HEK293 (cell line): ENCODE measurements at regions not wholly inside any gene's neighbourhood (a gene's known extent, or its start where the extent isn't known, plus 50 kb on each side); places are given as distances from the start of the nearest gene placed in this dataset.

Experiments
- CTCF ChIA-PET: fragments of 350-600 bp; formaldehyde crosslinking; extraction: SDS; loops from one replicate; lab custom pipeline; 2021; ENCODE audit warnings: antibody characterized with exemption; lab: Yijun Ruan, JAX
- POLR2A ChIA-PET: fragments of 300-600 bp; formaldehyde crosslinking; extraction: SDS; loops from one replicate; lab custom pipeline; 2020; ENCODE audit warnings: antibody characterized with exemption, inconsistent platforms; lab: Yijun Ruan, JAX
- H3K27ac ChIP-seq: fragments of 200-500 bp; sonication (Bioruptor generic); 2 replicates; pipeline ENCODE4 v1.5.1; 2014; ENCODE audit warnings: low read depth, low read length, control low read depth, inconsistent platforms; ENCODE audit errors: extremely low read depth
- H3K36me3 ChIP-seq, 2 experiments: fragments of 200-500 bp in 1 of 2; sonication (Bioruptor generic) in 1 of 2; 1 replicate in 1 of 2; 2 replicates in 1 of 2; pipeline ENCODE4 v1.5.1; 2014 to 2017; ENCODE audit warnings: inconsistent platforms in 2 of 2, low read length in 2 of 2; ENCODE audit not compliant: control insufficient read depth in 2 of 2, insufficient read depth in 1 of 2
- H3K4me1 ChIP-seq: fragments of 200-500 bp; sonication (Bioruptor generic); 2 replicates; pipeline ENCODE4 v1.5.1; 2014; ENCODE audit warnings: mild to moderate bottlenecking, low read length, inconsistent platforms; ENCODE audit not compliant: control insufficient read depth, insufficient read depth
- H3K4me3 ChIP-seq: 2 replicates; pipeline ENCODE4 v1.5.1; 2011; ENCODE audit warnings: low read depth, mild to moderate bottlenecking, control low read depth, low read length, moderate library complexity
- H3K9me3 ChIP-seq: fragments of 200-500 bp; sonication (Bioruptor generic); 2 replicates; pipeline ENCODE4 v1.5.1; 2014; ENCODE audit warnings: low read depth, low read length, inconsistent platforms; ENCODE audit not compliant: control insufficient read depth, insufficient read depth
- FEZF1 ChIP-seq: fragments of 450-650 bp; formaldehyde crosslinking; IDR thresholded peaks from 2 replicates; pipeline ENCODE4 v1.5.1; 2016; ENCODE audit warnings: missing biosample characterization, missing genetic modification characterization
- GLIS1 ChIP-seq: fragments of 450-650 bp; formaldehyde crosslinking; IDR thresholded peaks from 2 replicates; pipeline ENCODE4 v1.5.1; 2016; ENCODE audit warnings: missing biosample characterization, missing genetic modification characterization
- KLF10 ChIP-seq: fragments of 450-650 bp; IDR thresholded peaks from 2 replicates; pipeline ENCODE4 v1.5.1; 2018; ENCODE audit warnings: missing biosample characterization, mild to moderate bottlenecking, missing genetic modification characterization
- MZF1 ChIP-seq: fragments of 450-650 bp; formaldehyde crosslinking; IDR thresholded peaks from 2 replicates; pipeline ENCODE4 v1.5.1; 2017; ENCODE audit warnings: missing biosample characterization, missing genetic modification characterization, borderline replicate concordance
- OSR2 ChIP-seq: fragments of 450-650 bp; formaldehyde crosslinking; IDR thresholded peaks from 2 replicates; pipeline ENCODE4 v1.5.1; 2016; ENCODE audit warnings: missing biosample characterization, missing genetic modification characterization
- ZBTB7A ChIP-seq: fragments of 450-650 bp; formaldehyde crosslinking; IDR thresholded peaks from 2 replicates; pipeline ENCODE4 v1.5.1; 2016; ENCODE audit warnings: low read depth, missing biosample characterization, missing genetic modification characterization
- ZNF335 ChIP-seq: fragments of 450-650 bp; formaldehyde crosslinking; conservative IDR thresholded peaks from 2 replicates; pipeline ENCODE4 v1.5.1; 2016; ENCODE audit warnings: missing biosample characterization, missing genetic modification characterization
- ZNF433 ChIP-seq: fragments of 450-650 bp; formaldehyde crosslinking; IDR thresholded peaks from 2 replicates; pipeline ENCODE4 v1.5.1; 2016; ENCODE audit warnings: missing biosample characterization, missing genetic modification characterization, low read depth
- ZNF626 ChIP-seq: fragments of 450-650 bp; sonication (Bioruptor Pico); formaldehyde crosslinking; IDR thresholded peaks from 2 replicates; pipeline ENCODE4 v1.5.1; 2018; ENCODE audit warnings: missing biosample characterization, missing genetic modification characterization, inconsistent platforms
- ZNF76 ChIP-seq: fragments of 450-650 bp; formaldehyde crosslinking; IDR thresholded peaks from 2 replicates; pipeline ENCODE4; 2016; ENCODE audit warnings: low read depth, missing biosample characterization, missing genetic modification characterization, borderline replicate concordance
- ZNF776 ChIP-seq: fragments of 450-650 bp; formaldehyde crosslinking; IDR thresholded peaks from 2 replicates; pipeline ENCODE4 v1.5.0; 2017; ENCODE audit warnings: missing biosample characterization, missing genetic modification characterization, borderline replicate concordance
- TF ChIP-seq, protein P1 (sequence below): fragments of 450-650 bp; formaldehyde crosslinking; IDR thresholded peaks from 2 replicates; pipeline ENCODE4 v1.5.1; 2016; ENCODE audit warnings: missing biosample characterization, missing genetic modification characterization
- TF ChIP-seq, protein P2 (sequence below): sonication (generic); formaldehyde crosslinking; IDR thresholded peaks from 2 replicates; pipeline ENCODE4 v1.8.1; 2022; ENCODE audit warnings: mild to moderate bottlenecking, moderate library complexity, missing genetic modification reagents
- TF ChIP-seq, protein P3 (sequence below): fragments of 450-650 bp; formaldehyde crosslinking; IDR thresholded peaks from 2 replicates; pipeline ENCODE4 v1.5.1; 2016; ENCODE audit warnings: missing biosample characterization, missing genetic modification characterization
- TF ChIP-seq, protein P4 (sequence below): fragments of 450-650 bp; formaldehyde crosslinking; IDR thresholded peaks from 2 replicates; pipeline ENCODE4 v1.5.1; 2016; ENCODE audit warnings: missing biosample characterization, missing genetic modification characterization
- TF ChIP-seq, protein P5 (sequence below): fragments of 450-650 bp; formaldehyde crosslinking; IDR thresholded peaks from 2 replicates; pipeline ENCODE4 v1.5.1; 2016; ENCODE audit warnings: missing biosample characterization, missing genetic modification characterization
- TF ChIP-seq, protein P6 (sequence below): fragments of 450-650 bp; formaldehyde crosslinking; IDR thresholded peaks from 2 replicates; pipeline ENCODE4 v1.5.1; 2016; ENCODE audit warnings: missing biosample characterization, missing genetic modification characterization

DNA sequence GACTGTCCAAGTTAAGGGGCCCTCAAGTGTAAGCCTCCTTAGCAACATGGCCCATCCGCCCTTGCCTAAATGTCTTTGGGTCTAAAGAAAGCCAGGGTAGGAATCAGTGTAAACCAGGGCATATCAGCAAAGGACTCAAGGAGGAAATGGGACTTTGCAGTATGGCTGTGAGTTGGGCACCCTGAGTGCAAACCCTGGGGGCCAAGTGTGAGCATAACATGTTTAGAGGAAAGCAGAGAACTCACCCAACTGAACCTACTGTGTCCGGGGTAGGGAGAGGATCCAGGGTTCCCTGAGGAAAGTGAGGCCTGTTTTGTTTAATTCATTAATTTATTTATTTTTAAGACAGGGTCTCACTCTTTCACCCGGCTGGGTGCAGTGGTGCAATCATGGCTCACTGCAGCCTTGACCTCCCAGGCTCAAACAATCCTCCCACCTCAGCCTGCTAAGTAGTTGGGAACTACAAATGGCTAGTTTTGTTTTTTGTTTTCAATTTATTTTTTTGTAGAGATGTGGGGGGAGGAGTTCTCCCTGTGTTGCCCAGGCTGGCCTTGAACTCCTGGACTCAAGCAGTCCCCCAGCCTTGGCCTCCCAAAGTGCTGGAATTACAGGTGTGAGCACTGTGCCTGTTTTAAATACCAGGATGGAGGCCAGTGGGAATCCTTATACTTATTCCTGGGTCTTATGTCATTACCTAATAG, 51.0 kb upstream of the ACTR3 start:
- no peak overlapping the region for H3K4me3 ChIP-seq
- H3K36me3 ChIP-seq: no peaks in the 10 kb centered on the region
- H3K9me3 ChIP-seq: no peaks in the 10 kb centered on the region
- ChIA-PET POLR2A (no interaction called here), CTCF (no interaction called here)
- TF ChIP-seq ZNF776 (tag by site-specific recombination): no peak
- TF ChIP-seq, protein P1, sequence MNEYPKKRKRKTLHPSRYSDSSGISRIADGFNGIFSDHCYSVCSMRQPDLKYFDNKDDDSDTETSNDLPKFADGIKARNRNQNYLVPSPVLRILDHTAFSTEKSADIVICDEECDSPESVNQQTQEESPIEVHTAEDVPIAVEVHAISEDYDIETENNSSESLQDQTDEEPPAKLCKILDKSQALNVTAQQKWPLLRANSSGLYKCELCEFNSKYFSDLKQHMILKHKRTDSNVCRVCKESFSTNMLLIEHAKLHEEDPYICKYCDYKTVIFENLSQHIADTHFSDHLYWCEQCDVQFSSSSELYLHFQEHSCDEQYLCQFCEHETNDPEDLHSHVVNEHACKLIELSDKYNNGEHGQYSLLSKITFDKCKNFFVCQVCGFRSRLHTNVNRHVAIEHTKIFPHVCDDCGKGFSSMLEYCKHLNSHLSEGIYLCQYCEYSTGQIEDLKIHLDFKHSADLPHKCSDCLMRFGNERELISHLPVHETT: no peak
- H3K27ac ChIP-seq: no peak overlapping the region
- no peaks in the 10 kb centered on the region for H3K4me1 ChIP-seq

GRCh38 chr2:113838277-113838676, 51.6 kb upstream of the ACTR3 start:
- TF ChIP-seq ZNF76 (tag by site-specific recombination) (no peak), ZNF626 (no peak), KLF10 (tag by site-specific recombination) (no peak), MZF1 (tag by site-specific recombination) (no peak), GLIS1 (tag by site-specific recombination) (no peak), ZNF433 (tag by site-specific recombination) (no peak), OSR2 (no peak), FEZF1 (tag by site-specific recombination) (no peak), ZBTB7A (tag by site-specific recombination) (no peak), ZNF335 (tag by site-specific recombination) (no peak)
- TF ChIP-seq, protein P2, sequence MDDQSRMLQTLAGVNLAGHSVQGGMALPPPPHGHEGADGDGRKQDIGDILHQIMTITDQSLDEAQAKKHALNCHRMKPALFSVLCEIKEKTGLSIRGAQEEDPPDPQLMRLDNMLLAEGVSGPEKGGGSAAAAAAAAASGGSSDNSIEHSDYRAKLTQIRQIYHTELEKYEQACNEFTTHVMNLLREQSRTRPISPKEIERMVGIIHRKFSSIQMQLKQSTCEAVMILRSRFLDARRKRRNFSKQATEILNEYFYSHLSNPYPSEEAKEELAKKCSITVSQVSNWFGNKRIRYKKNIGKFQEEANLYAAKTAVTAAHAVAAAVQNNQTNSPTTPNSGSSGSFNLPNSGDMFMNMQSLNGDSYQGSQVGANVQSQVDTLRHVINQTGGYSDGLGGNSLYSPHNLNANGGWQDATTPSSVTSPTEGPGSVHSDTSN (CRISPR knock-in tag): no peak
- TF ChIP-seq, protein P3, sequence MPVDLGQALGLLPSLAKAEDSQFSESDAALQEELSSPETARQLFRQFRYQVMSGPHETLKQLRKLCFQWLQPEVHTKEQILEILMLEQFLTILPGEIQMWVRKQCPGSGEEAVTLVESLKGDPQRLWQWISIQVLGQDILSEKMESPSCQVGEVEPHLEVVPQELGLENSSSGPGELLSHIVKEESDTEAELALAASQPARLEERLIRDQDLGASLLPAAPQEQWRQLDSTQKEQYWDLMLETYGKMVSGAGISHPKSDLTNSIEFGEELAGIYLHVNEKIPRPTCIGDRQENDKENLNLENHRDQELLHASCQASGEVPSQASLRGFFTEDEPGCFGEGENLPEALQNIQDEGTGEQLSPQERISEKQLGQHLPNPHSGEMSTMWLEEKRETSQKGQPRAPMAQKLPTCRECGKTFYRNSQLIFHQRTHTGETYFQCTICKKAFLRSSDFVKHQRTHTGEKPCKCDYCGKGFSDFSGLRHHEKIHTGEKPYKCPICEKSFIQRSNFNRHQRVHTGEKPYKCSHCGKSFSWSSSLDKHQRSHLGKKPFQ (tag by site-specific recombination): no peak
- TF ChIP-seq, protein P4, sequence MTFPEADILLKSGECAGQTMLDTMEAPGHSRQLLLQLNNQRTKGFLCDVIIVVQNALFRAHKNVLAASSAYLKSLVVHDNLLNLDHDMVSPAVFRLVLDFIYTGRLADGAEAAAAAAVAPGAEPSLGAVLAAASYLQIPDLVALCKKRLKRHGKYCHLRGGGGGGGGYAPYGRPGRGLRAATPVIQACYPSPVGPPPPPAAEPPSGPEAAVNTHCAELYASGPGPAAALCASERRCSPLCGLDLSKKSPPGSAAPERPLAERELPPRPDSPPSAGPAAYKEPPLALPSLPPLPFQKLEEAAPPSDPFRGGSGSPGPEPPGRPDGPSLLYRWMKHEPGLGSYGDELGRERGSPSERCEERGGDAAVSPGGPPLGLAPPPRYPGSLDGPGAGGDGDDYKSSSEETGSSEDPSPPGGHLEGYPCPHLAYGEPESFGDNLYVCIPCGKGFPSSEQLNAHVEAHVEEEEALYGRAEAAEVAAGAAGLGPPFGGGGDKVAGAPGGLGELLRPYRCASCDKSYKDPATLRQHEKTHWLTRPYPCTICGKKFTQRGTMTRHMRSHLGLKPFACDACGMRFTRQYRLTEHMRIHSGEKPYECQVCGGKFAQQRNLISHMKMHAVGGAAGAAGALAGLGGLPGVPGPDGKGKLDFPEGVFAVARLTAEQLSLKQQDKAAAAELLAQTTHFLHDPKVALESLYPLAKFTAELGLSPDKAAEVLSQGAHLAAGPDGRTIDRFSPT (tag by site-specific recombination): no peak
- TF ChIP-seq, protein P5, sequence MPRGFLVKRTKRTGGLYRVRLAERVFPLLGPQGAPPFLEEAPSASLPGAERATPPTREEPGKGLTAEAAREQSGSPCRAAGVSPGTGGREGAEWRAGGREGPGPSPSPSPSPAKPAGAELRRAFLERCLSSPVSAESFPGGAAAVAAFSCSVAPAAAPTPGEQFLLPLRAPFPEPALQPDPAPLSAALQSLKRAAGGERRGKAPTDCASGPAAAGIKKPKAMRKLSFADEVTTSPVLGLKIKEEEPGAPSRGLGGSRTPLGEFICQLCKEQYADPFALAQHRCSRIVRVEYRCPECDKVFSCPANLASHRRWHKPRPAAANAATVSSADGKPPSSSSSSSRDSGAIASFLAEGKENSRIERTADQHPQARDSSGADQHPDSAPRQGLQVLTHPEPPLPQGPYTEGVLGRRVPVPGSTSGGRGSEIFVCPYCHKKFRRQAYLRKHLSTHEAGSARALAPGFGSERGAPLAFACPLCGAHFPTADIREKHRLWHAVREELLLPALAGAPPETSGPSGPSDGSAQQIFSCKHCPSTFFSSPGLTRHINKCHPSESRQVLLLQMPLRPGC (tag by site-specific recombination): no peak
- TF ChIP-seq, protein P6, sequence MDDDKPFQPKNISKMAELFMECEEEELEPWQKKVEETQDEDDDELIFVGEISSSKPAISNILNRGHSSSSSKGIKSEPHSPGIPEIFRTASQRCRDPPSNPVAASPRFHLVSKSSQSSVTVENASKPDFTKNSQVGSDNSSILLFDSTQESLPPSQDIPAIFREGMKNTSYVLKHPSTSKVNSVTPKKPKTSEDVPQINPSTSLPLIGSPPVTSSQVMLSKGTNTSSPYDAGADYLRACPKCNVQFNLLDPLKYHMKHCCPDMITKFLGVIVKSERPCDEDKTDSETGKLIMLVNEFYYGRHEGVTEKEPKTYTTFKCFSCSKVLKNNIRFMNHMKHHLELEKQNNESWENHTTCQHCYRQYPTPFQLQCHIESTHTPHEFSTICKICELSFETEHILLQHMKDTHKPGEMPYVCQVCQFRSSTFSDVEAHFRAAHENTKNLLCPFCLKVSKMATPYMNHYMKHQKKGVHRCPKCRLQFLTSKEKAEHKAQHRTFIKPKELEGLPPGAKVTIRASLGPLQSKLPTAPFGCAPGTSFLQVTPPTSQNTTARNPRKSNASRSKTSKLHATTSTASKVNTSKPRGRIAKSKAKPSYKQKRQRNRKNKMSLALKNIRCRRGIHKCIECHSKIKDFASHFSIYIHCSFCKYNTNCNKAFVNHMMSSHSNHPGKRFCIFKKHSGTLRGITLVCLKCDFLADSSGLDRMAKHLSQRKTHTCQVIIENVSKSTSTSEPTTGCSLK: no peak
- H3K27ac ChIP-seq: no peak overlapping the region
- CTCF ChIA-PET: no interaction called here
- H3K9me3 ChIP-seq: no peaks in the 10 kb centered on the region
- H3K4me3 ChIP-seq: no peak overlapping the region
- H3K36me3 ChIP-seq: no peaks in the 10 kb centered on the region
- POLR2A ChIA-PET: no interaction called here
- no peaks in the 10 kb centered on the region for H3K4me1 ChIP-seq
